Suprapubic skin (tissue), 4 donors: ENCODE measurements at regions not wholly inside any gene's neighbourhood (a gene's known extent, or its start where the extent isn't known, plus 50 kb on each side); places are given as distances from the start of the nearest gene placed in this dataset.

Experiments used
- DNase-seq, 2 donors: peaks; one replicate each; pipeline ENCODE4 v3.0.0-alpha.2; 2019; ENCODE audit warnings: low spot score in 2 of 2
- H3K27ac ChIP-seq: fragments of 200-600 bp; sonication (generic); one replicate; pipeline ENCODE4 v1.5.1; 2019
- H3K27me3 ChIP-seq: fragments of 200-600 bp; sonication (generic); one replicate; pipeline ENCODE4 v1.5.1; 2019
- H3K36me3 ChIP-seq: fragments of 200-600 bp; sonication (generic); one replicate; pipeline ENCODE4 v1.5.1; 2019
- H3K4me1 ChIP-seq: fragments of 200-600 bp; sonication (generic); one replicate; pipeline ENCODE4 v1.5.1; 2019
- H3K4me3 ChIP-seq: fragments of 200-600 bp; sonication (generic); one replicate; pipeline ENCODE4 v1.5.1; 2019; ENCODE audit warnings: mild to moderate bottlenecking
- H3K9me3 ChIP-seq: fragments of 200-600 bp; sonication (generic); one replicate; pipeline ENCODE4 v1.5.1; 2019
- CTCF ChIP-seq, 2 donors: fragments of 200-600 bp in 1 of 2; fragments of 450-650 bp in 1 of 2; sonication (generic) in 1 of 2; IDR thresholded peaks; one replicate each; pipeline ENCODE4 v1.5.1; 2016 to 2019; ENCODE audit warnings: antibody characterized with exemption in 2 of 2, mild to moderate bottlenecking in 1 of 2, moderate library complexity in 1 of 2
- EP300 ChIP-seq: sonication (generic); formaldehyde crosslinking; IDR thresholded peaks from one replicate; pipeline ENCODE4 v1.6.1; 2017; ENCODE audit warnings: antibody characterized with exemption
- POLR2A ChIP-seq, 2 donors: fragments of 450-650 bp; IDR thresholded peaks; one replicate each; pipeline ENCODE4 v1.6.1; 2017; ENCODE audit warnings: antibody characterized with exemption in 2 of 2, mild to moderate bottlenecking in 2 of 2, moderate library complexity in 2 of 2
- POLR2AphosphoS5 ChIP-seq, 3 donors: sonication (generic); formaldehyde crosslinking; IDR thresholded peaks; one replicate each; pipeline ENCODE4 v1.6.1; 2017; ENCODE audit warnings: antibody characterized with exemption in 3 of 3
- WGBS: methylation state at CpG from one replicate; pipeline ENCODE4 v1.1.5; 2018; 5-methylcytosine and 5-hydroxymethylcytosine counted together

GRCh38 chr6:48412656-48413055 lies 301.7 kb upstream of the PTCHD4 start:
- no peak for DNase-seq
- WGBS: 80% methylated on average over 2 of the region's 2 CpGs
- no peaks in the 10 kb centered on the region for H3K9me3 ChIP-seq
- H3K4me3 ChIP-seq: no peak overlapping the region
- no peaks in the 10 kb centered on the region for H3K27me3 ChIP-seq
- H3K4me1 ChIP-seq: no peaks in the 10 kb centered on the region
- H3K36me3 ChIP-seq: no peaks in the 10 kb centered on the region
- no peak overlapping the region for H3K27ac ChIP-seq
- TF ChIP-seq POLR2A (IDR thresholded peaks at IDR 0.05) (no peak), CTCF (IDR thresholded peaks at IDR 0.05) (no peak), EP300 (no peak), POLR2AphosphoS5 (IDR thresholded peaks at IDR 0.05) (no peak)

DNA sequence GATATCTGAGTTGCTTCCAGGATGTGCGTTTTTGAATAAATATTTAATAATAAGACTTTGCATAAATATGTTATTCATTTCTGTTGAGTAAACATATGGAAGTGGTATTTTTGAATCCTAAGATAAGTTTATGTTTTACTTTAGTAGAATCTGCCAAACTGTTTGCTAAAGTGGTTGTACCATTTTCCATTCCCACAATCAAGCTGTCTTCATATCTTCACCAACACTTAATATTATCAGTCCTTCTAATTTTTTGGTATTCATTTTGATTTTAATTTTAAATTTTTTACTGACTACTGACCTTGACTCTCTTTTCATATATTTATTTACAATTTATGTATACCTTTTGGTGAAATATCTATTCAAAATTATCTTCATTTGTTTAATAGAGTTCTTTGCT lies 293.9 kb upstream of the PTCHD4 start:
- TF ChIP-seq POLR2AphosphoS5 (IDR thresholded peaks at IDR 0.05) (no peak), POLR2A (IDR thresholded peaks at IDR 0.05) (no peak), CTCF (IDR thresholded peaks at IDR 0.05) (no peak), EP300 (no peak)
- H3K4me1 ChIP-seq: no peaks in the 10 kb centered on the region
- H3K27me3 ChIP-seq: no peaks in the 10 kb centered on the region
- H3K27ac ChIP-seq: no peak overlapping the region
- no peaks in the 10 kb centered on the region for H3K9me3 ChIP-seq
- H3K4me3 ChIP-seq: no peak overlapping the region
- 83% methylated on average over 1 of the region's 1 CpG for WGBS
- no peak for DNase-seq
- H3K36me3 ChIP-seq: no peaks in the 10 kb centered on the region

- H3K36me3 ChIP-seq: no peaks in the 10 kb centered on the region
- H3K27ac ChIP-seq: no peak overlapping the region
- DNase-seq: no peak
- no peaks in the 10 kb centered on the region for H3K9me3 ChIP-seq
- H3K4me3 ChIP-seq: no peak overlapping the region
- TF ChIP-seq CTCF (IDR thresholded peaks at IDR 0.05) (no peak), POLR2A (IDR thresholded peaks at IDR 0.05) (no peak), POLR2AphosphoS5 (IDR thresholded peaks at IDR 0.05) (no peak), EP300 (no peak)
- WGBS: 89% methylated on average over 3 of the region's 3 CpGs
- H3K4me1 ChIP-seq: no peaks in the 10 kb centered on the region
- no peaks in the 10 kb centered on the region for H3K27me3 ChIP-seq
These were observed 292.6 kb upstream of the PTCHD4 start for GRCh38 chr6:48403587-48403986.

GRCh38 chr6:48401016-48401415 lies 290.0 kb upstream of the PTCHD4 start:
- H3K9me3 ChIP-seq: no peaks in the 10 kb centered on the region
- no peaks in the 10 kb centered on the region for H3K36me3 ChIP-seq
- TF ChIP-seq EP300: no peak
- TF ChIP-seq CTCF (IDR thresholded peaks at IDR 0.05): no peak
- TF ChIP-seq POLR2AphosphoS5 (IDR thresholded peaks at IDR 0.05): no peak
- TF ChIP-seq POLR2A (IDR thresholded peaks at IDR 0.05): no peak
- no peaks in the 10 kb centered on the region for H3K27me3 ChIP-seq
- no peak overlapping the region for H3K27ac ChIP-seq
- no peaks in the 10 kb centered on the region for H3K4me1 ChIP-seq
- 42% methylated on average over 3 of the region's 3 CpGs for WGBS
- no peak overlapping the region for H3K4me3 ChIP-seq
- DNase-seq: no peak

DNA sequence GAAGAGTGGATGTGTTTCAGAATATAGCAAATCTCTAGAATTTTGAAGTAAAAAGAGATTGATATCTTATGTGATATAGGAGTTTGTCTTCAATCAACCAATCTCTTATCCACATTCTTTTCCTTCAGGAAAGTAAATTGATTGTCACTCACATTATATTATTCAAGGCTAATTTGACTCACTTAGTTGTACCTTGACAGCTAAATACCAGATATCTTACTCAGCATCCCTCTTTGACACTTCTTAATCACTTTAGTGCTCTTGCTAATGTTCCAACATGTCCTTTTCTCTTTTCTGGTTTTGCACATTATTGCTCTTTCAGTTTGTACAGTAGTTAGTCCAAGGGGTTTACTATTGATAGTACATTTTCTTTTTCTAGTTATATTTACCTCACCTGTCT lies 286.9 kb upstream of the PTCHD4 start:
- no peaks in the 10 kb centered on the region for H3K9me3 ChIP-seq
- no peaks in the 10 kb centered on the region for H3K27me3 ChIP-seq
- H3K4me3 ChIP-seq: no peak overlapping the region
- no peak for DNase-seq
- H3K27ac ChIP-seq: no peak overlapping the region
- no peak for TF ChIP-seq POLR2AphosphoS5 (IDR thresholded peaks at IDR 0.05)
- TF ChIP-seq CTCF (IDR thresholded peaks at IDR 0.05): no peak
- no peak for TF ChIP-seq EP300
- TF ChIP-seq POLR2A (IDR thresholded peaks at IDR 0.05): no peak
- H3K36me3 ChIP-seq: no peaks in the 10 kb centered on the region
- no peaks in the 10 kb centered on the region for H3K4me1 ChIP-seq
